ENCODE measurements at regions not wholly inside any gene's neighbourhood (a gene's known extent, or its start where the extent isn't known, plus 50 kb on each side); places are given as distances from the start of the nearest gene placed in this dataset.

- H3K27me3 ChIP-seq, result peaks cover 37% of the 10 kb centered on the region
- ATAC-seq, result no peak
- H3K36me3 ChIP-seq, result no peaks in the 10 kb centered on the region
- TF ChIP-seq CTCF (IDR thresholded peaks at IDR 0.05) (no peak), POLR2A (IDR thresholded peaks at IDR 0.05) (no peak), POLR2AphosphoS5 (IDR thresholded peaks at IDR 0.05) (no peak), EP300 (IDR thresholded peaks at IDR 0.05) (no peak)
- peaks cover 0 to 33% (median 3%) of the 10 kb centered on the region in 3 donors for H3K9me3 ChIP-seq
- WGBS, 2 donors (ENCODE audit: low coverage in 1 of 2), result 71 to 79% methylated on average over 8 to 14 of the region's 17 CpGs
- H3K4me1 ChIP-seq, result no peaks in the 10 kb centered on the region
- no peak overlapping the region for H3K27ac ChIP-seq
- H3K4me3 ChIP-seq, result no peak overlapping the region
Observed at GRCh38 chr10:131708225-131708880, 192.5 kb upstream of the PPP2R2D start.

DNA sequence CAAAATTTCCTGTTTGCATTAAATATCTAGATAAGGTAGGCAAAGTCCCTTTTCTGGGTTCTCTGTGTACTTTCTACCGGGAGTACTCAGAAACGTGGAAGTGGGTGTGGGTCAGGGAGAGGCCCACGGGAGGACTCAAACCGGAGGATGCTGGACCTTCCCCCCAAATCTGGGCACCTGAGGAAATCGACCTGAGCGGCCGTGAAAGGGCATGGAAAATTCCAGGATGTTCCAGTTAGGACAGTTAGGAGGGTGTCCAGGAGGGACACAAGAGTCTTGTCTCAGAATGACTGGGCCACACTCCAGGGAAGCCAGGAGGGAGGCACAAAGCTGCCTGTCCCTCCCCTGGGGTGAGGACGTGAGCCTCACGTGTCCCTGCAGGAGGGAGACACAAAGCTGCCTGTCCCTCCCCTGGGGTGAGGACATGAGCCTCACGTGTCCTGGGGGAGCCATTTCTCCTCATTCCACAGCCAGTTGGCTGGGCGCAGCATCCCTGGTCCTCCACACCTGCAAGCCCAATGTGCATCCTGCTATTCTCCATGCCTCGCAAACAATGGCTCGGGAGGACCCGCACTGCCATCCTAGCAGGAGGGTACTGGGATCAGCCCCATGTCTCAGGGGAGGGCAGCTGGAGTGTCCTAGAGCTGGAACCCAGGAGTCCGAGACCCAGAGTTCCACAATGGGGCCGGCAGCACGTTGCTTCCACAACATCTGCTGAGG is 190.5 kb upstream of the PPP2R2D start:
- Histone ChIP-seq H3K9me3 (peaks cover 0 to 34% (median 3%) of the 10 kb centered on the region in 3 donors), H3K4me3 (no peak overlapping the region), H3K27ac (no peak overlapping the region), H3K36me3 (no peaks in the 10 kb centered on the region), H3K27me3 (peaks cover 34% of the 10 kb centered on the region), H3K4me1 (no peaks in the 10 kb centered on the region)
- TF ChIP-seq POLR2AphosphoS5 (IDR thresholded peaks at IDR 0.05) (no peak), CTCF (IDR thresholded peaks at IDR 0.05) (no peak), POLR2A (IDR thresholded peaks at IDR 0.05) (no peak), EP300 (IDR thresholded peaks at IDR 0.05) (no peak)
- WGBS, 2 donors (ENCODE audit: low coverage in 1 of 2), result 48% methylated on average over 5 of the region's 17 CpGs; no CpG with 5 or more reads in 1 of the 2 donors
- no peak for ATAC-seq

DNA sequence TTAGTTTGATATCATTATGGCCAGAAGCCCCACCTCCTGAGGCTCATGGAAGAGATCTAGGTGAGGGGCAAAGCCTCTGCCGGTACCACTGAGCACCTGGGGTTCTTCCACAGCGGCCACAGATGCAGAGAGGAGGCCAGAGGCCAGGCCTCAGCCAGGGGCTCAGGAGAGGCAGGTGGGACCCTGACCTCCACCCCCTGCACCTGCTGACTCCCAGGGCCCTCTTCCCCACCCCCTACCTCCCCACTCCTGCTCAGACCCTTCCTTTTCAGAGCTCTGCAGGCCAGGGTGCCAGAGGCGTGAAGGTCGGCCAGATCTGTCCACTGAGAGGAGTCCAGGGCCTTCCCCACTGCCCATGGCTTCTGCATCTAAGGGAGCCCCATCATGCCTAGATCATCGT is 178.7 kb upstream of the PPP2R2D start:
- Histone ChIP-seq H3K4me3 (no peak overlapping the region), H3K4me1 (peaks cover 0 to 15% (median 0%) of the 10 kb centered on the region in 3 donors), H3K9me3 (no peaks in the 10 kb centered on the region), H3K27me3 (peaks cover 10% of the 10 kb centered on the region), H3K36me3 (no peaks in the 10 kb centered on the region), H3K27ac (no peak overlapping the region)
- ATAC-seq, result no peak
- no peak for TF ChIP-seq EP300 (IDR thresholded peaks at IDR 0.05)
- no peak for TF ChIP-seq POLR2A (IDR thresholded peaks at IDR 0.05)
- no peak for TF ChIP-seq POLR2AphosphoS5 (IDR thresholded peaks at IDR 0.05)
- no peak for TF ChIP-seq CTCF (IDR thresholded peaks at IDR 0.05)
- WGBS, 2 donors (ENCODE audit: low coverage in 1 of 2), result no CpG with 5 or more reads among the region's 5 CpGs

DNA sequence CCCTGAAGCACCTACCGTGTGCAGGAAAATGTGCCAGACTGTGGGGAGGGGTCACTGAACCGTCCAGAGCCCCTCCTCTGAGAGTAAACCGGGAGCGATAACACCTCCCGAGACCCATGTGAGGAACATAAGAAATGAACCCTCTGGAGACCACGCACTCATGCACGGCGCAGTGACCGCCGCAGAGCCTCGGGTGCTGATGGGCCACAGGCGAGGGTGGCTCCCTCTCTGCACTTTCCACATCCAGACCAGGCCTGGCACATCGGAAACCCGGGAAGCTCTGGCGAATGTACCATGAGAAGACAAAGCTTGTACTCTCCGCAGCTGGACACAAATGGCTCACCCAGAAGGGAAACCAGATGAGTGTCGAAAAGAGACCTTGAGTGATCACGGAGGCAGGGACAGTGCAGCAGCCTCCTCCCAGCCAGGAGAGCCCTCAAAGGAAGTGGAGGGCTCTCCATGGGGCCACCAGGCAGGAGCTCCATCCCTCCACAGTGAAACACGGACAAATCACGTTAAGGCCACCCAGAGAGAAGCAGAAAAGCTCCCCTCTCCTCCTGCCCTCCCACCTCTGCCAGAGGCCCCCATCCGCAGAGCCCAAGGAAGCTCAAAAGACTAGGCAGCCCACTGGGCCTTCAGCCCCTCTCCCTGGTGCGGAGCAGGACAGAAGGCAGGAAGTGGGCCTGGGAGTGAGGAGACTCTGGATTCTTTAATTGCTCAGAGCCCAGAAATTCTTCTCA is 178.1 kb upstream of the PPP2R2D start:
- H3K4me1 ChIP-seq, result peaks cover 0 to 15% (median 0%) of the 10 kb centered on the region in 3 donors
- 77 to 80% methylated on average over 3 to 6 of the region's 22 CpGs for WGBS, 2 donors (ENCODE audit: low coverage in 1 of 2)
- no peak overlapping the region for H3K27ac ChIP-seq
- TF ChIP-seq POLR2A (IDR thresholded peaks at IDR 0.05) (no peak), CTCF (IDR thresholded peaks at IDR 0.05) (no peak), EP300 (IDR thresholded peaks at IDR 0.05) (no peak), POLR2AphosphoS5 (IDR thresholded peaks at IDR 0.05) (no peak)
- no peak for ATAC-seq
- H3K36me3 ChIP-seq, result no peaks in the 10 kb centered on the region
- no peak overlapping the region for H3K4me3 ChIP-seq
- H3K9me3 ChIP-seq, result no peaks in the 10 kb centered on the region
- H3K27me3 ChIP-seq, result peaks cover 10% of the 10 kb centered on the region

Measured in gastroesophageal sphincter (tissue), 4 donors.